LoVo (cell line): ENCODE measurements at regions not wholly inside any gene's neighbourhood (a gene's known extent, or its start where the extent isn't known, plus 50 kb on each side); places are given as distances from the start of the nearest gene placed in this dataset.
"Not testable (repeated sequence)": the region's sequence is repeated elsewhere in the genome, so short reads cannot be mapped to it uniquely, and the experiment has no call there.

Experiments used
- DNase-seq: peaks from one replicate; pipeline ENCODE4 v3.0.0-alpha.2; 2016; ENCODE audit warnings: low spot score

DNA sequence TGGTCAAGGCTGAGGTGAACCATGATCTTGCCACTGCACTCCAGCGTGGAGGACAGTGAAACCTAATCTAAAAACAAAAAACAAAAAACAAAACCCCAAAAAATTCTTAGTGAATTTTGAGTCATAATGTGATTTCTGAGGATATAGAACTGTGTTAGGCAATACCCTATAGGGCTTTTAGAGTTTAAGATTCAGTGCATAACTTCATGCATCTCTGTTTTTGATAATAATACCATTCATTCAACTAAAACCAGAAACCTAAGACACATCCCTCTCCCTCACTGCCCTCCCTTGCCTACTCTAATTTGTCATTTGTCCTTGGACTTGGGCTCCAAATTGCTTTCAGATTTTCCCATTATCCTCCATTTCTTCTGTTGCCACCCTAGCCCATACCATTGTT lies 405.7 kb upstream of the EDIL3 start:
- no peak for DNase-seq

GRCh38 chr5:84783003-84783402 lies 398.3 kb upstream of the EDIL3 start:
- DNase-seq = no peak

- DNase-seq = no peak
Measured at GRCh38 chr5:84779186-84779585, 394.5 kb upstream of the EDIL3 start.

- DNase-seq = no peak
Measured at GRCh38 chr5:84764227-84764626, 379.5 kb upstream of the EDIL3 start.

DNA sequence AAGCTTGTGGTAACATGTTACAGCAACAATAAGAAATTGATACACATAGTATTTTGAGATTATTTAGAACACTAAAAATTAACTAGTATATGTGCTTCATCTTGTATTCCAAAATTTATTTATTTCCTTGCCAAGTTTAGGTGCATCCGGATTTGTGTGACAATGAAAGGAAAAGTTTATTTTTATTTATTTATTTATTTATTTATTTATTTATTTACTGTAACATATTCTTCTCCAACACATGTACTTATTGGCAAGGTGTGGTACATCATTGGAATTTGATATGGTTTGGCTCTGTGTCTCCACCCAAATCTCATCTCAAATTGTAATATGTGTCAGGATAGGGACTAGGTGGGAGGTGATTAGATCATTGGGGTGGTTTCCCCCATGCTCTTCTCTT lies 373.3 kb upstream of the EDIL3 start:
- DNase-seq = no peak

DNA sequence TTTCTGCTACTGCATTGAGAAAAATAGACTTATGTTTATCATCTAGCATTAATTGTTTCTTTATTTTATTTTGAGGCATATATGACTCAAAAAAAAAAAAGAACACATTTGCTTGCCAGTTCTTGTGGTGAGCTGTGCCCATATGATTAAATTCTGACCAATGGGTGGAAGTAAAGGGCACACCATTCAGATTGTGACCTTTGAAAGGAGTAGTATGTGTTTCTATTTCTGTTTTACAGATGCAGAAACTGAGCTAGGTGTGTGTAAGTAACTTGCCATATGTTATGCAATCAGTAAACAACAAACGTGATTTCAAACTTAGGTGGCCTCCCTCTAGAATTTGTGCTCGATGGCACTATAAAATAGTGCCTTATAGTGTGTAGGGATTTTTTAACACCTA lies 368.1 kb upstream of the EDIL3 start:
- DNase-seq = no peak

DNA sequence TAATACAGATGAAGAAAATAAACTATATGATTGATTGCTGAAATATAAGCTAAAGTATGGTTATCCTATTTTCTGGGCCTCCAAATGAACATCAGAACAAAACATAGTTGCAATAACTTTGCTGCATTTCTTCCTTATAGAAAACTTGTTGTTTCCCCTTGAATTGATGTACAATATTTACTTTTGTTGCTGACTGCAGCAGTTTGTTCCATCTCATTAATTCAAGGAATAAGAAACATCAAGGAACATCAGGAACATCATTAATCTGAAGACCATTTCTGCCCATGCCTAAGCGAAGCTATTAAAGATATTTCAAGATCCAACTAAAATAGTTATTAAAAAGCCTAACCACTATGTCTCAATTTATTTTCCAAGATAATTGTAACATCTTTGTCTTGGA lies 363.6 kb upstream of the EDIL3 start:
- no peak for DNase-seq

DNA sequence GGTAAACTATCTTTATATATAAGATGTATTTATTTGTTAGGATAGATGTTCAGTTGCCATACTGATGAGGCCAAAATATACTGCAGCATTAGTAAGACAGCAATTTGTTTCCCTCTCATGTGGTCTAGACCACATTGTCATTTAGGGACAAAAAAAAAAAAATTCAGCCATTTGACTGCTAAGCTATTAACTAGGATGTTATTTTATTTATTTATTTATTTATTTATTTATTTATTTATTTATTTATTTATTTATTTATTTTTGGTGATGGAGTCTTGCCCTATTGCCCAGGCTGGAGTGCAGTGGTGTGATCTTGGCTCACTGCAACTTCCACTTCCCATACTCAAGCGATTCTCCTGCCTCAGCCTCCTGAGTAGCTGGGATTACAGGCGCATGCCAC lies 361.6 kb upstream of the EDIL3 start:
- DNase-seq = not testable (repeated sequence)

GRCh38 chr5:84741056-84741455 lies 356.4 kb upstream of the EDIL3 start:
- DNase-seq = no peak

DNA sequence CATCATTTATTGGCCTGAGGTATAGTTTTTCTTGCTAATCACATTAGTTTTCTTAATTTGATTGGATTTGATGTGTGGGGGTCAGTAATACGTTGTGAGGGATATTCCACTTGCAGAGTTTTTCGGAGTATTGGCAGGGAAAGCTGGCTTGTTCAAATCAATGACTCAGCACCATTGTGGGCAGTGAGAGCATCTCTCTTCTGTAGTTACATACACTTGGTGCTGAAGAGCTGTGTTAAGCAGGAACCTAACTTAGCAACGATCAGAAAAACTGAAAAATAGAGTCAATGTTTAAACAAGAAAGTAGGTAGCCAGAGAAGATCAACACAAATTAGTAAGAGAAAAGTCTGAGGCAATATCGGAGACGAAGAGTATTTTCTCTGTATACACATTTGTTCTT lies 344.6 kb upstream of the EDIL3 start:
- no peak for DNase-seq

DNA sequence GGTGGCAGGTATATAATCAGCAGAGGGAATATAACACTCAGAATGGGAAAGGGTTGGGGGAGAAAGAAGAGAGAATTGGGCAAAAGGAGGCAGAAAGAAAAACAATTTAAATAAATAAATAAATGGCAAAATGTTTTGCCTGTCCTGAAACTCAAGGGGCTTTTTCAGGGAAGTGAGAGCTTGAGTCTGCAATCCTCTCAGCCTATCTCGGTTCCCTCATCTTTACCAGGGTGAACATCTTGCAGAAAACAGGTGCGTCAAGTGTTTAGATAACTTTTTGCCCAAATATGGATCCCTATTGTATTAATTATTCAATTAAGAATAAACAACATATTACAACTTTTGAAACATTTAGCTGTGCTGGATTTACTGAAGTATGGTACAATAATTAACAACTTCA lies 343.0 kb upstream of the EDIL3 start:
- no peak for DNase-seq

DNA sequence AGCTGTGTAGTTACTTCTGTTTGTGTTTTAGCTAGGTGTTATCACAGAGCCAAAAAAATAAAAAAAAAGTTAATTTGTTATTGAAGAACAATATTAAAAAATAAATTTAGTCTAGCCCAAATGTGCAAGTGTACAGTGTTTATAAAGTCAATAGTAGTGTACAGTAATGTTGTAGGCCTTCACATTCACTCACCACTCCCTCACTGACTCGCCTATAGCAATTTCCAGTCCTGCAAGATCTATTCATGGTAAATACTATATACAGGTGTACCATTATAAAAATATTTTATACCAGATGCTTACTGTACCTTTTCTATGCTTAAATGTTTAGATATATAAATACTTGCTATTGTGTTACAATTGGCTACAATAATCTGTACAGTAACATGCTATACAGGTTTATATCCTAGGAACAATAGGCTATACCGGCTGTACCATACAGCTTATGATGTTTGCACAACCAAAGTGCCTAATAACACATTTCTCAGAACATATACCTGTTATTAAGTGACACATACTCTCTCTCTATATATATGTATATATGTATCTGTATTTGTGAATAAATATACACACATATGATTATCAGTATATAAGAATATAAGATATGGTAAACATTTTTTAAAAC lies 341.4 kb upstream of the EDIL3 start:
- no peak for DNase-seq

DNA sequence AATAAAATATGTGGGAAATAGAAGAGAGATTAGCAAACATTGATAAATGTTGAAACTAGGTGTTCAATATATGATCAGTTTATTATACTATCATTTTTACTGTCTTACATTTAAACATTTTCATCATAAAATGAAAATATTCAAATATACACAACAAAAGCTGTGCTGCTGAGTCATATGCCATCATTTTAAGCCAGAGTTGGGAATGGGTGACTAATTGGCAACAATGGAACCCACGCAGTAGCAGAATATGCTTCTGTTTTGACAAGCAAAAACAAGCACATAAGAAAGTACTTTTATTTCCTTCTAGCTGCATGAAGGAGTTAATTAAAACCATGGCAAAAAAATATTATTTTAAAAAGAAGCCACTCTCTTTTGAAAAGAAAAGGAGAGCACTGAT lies 340.0 kb upstream of the EDIL3 start:
- DNase-seq = no peak

- DNase-seq = no peak
Measured at GRCh38 chr5:84724181-84724580, 339.5 kb upstream of the EDIL3 start.

DNA sequence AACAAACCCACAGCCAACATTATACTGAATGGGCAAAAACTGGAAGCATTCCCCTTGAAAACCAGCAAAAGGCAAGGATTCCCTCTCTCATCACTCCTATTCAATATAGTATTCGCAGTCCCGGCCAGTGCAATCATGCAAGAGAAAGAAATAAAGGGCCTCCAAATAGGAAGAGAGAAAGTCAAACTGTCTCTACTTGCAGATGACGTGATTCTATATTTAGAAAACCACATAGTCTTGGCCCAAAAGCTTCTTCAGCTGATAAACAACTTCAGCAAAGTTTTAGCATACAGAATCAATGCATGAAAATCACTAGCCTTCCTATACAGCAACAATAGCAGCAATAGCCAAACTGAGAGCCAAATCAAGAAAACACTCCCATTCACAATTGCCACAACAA lies 333.7 kb upstream of the EDIL3 start:
- DNase-seq = no peak

DNA sequence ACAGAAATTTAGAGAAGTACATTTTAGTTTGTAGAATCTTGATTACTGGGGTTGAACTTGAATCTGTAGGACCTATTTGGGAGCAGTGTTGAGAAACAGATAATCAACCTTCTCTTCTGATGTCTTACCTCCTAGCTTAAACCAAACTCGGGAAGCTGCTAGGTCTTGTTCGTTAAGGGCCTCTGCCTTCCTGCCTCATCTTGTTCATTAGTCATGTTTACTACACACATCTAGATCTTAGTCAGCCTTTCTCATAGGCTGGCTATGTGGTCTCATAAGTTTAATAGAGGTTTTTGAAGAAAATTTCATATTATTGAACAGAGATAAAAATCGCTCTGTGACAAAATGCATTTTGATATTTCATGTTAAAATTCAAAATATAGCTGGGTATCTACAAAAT lies 331.0 kb upstream of the EDIL3 start:
- no peak for DNase-seq

DNA sequence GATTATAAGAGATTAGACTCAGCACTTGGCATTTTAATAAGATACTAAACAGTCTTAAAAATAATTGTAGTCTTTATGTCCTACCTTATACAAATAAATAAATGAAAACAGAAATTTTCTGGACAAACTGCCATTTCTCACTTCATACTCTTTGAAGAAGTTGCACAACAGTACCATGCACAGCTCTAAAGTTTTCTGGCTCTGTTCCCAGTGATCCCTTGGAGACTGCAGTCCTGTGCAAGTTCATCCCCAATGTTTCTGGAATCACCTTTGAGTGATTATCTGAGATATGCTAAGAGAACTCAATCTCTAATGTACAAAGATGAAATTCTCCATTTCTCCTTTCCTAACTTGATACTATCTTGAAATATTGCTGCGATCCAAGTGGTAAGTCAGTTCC lies 330.4 kb upstream of the EDIL3 start:
- DNase-seq = no peak

GRCh38 chr5:84709075-84709474 lies 324.4 kb upstream of the EDIL3 start:
- DNase-seq = no peak

DNA sequence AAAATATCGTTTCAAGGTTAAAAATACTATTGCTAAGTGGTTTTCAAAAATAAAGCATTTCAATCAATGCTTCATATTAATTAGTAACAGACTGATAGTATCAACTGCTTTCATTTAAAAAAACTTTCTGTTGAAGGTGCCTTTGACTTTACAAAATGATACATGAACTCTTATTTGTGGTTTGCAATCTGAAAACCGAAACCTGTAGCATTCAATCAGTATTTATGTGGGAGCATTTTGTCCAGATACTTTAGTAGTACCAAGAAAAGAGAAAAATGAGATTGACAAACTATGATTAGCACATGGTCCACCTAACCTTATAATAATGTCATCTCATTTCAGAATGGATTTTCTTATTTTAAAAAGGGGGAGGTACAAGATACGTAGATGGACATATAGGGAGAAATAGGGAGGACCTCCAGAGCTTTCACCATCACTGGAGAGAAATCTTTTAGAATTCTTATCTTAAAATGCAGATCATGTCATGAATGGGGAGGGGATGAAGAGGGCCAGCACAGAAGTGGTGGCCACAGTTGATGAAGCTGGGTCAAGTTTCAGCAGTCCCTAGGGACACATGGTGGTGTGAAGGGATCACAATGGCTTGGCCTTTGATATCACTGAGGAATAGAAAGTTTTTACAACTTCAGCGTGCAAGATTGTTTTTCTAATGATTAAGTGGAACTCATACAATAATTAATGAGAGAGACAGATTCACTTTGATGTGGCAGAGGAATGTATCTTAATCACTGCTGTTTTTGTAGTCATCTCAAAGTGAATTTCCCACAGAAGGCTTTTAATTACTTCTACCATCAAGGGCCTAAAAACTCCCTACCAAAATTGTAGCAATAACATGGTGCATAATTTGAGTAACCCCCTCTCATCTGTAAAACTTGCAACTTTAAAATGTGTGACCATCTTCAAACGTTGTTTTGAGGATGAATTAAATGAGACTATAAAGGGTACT lies 322.3 kb upstream of the EDIL3 start:
- DNase-seq = no peak

GRCh38 chr5:84700545-84700944 lies 315.9 kb upstream of the EDIL3 start:
- DNase-seq = not testable (repeated sequence)

DNA sequence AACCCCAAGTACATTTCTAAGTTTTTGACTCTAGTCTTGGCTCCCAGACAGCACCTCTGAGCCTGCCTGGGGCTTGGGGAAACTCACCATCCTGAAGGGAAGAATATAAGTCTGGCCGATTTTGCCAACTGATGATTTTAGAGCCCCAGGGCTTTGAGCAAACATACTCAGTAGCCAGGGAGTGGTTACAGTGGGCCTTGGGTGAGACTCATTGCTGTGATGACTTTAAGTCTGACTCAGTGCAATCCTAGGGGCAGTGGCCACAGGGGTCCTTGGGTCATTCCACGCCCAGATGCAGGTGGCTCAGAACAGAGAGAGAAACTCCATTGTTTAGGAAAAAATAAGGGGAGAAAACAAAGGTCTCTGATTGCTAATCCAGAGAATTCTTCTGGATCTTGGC lies 312.0 kb upstream of the EDIL3 start:
- DNase-seq = peak; percentile 29

DNA sequence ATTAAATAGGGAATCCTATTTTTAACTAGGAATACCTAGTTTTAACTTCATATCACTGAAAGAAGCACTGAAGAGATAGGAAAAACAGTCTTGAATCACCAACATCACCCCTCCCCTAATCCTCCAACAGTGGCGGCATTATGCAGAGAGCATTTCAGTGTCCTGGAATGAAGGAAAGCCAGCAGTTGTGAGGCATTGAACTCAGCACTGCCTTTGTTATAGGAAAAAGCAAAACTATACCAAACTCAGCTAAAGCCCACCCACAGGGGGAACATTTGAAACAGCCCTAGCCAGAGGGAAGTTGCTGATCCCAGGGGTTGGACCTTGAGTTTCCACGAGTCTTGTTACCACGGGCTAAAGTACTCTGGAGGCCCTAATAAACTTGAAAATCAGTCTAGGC lies 310.6 kb upstream of the EDIL3 start:
- DNase-seq = no peak

- no peak for DNase-seq
Measured at GRCh38 chr5:84693256-84693655, 308.6 kb upstream of the EDIL3 start.

DNA sequence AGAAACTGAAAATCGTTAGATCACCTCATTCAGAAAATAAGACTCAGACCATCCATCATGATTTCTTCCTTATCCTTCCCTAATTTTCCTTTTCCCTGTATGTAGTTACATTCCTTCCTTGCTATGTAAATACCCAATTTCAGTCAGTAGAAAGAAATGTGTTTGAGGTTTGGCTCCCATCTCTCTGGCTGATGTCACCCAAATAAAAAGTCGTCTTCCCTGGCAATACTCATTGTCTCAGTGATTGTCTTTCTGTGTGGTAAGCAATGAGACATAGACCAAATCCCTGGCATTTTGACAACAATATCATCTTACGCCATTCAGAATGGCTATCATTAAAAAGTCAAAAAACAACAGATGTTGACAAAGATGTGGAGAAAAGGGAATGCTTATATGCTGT lies 303.9 kb upstream of the EDIL3 start:
- DNase-seq = peak; percentile 44
